DMS114 treated with DMSO at 0.1 percent for 48 hours (cell line): ENCODE measurements at regions not wholly inside any gene's neighbourhood (a gene's known extent, or its start where the extent isn't known, plus 50 kb on each side); places are given as distances from the start of the nearest gene placed in this dataset.
"Not testable (repeated sequence)": the region's sequence is repeated elsewhere in the genome, so short reads cannot be mapped to it uniquely, and the experiment has no call there.

Experiments
- DNase-seq: peaks from one replicate; lab custom pipeline; 2025; ENCODE audit not compliant: unreplicated experiment; lab: John Stamatoyannopoulos, UW

- no peak for DNase-seq
These were observed 189.1 kb upstream of the FAT3 start for GRCh38 chr11:92035488-92035887.

- DNase-seq: not testable (repeated sequence)
These were observed 197.5 kb upstream of the FAT3 start for GRCh38 chr11:92027136-92027535.

DNA sequence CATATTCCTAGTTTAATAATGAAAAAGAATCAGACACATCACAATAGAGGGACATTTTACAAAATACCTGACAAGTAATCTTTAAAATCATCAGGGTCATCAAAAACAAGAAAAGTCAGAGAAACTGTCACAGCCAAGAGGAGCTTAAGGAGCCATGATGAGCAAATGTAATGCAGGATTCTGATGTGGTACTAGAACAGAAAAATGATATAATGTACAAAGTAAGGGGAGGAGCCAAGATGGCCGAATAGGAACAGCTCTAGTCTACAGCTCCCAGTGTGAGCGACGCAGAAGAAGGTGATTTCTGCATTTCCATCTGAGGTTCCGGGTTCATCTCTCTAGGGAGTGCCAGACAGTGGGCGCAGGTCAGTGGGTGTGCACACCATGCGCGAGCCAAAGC is 198.0 kb upstream of the FAT3 start:
- DNase-seq: no peak

GRCh38 chr11:92024788-92025187 is 199.8 kb upstream of the FAT3 start:
- DNase-seq: no peak

- no peak for DNase-seq
These were observed 202.1 kb upstream of the FAT3 start for GRCh38 chr11:92022499-92022898.

GRCh38 chr11:92018332-92018731 is 206.3 kb upstream of the FAT3 start:
- no peak for DNase-seq

- no peak for DNase-seq
These were observed 216.4 kb upstream of the FAT3 start for GRCh38 chr11:92008249-92008648.

DNA sequence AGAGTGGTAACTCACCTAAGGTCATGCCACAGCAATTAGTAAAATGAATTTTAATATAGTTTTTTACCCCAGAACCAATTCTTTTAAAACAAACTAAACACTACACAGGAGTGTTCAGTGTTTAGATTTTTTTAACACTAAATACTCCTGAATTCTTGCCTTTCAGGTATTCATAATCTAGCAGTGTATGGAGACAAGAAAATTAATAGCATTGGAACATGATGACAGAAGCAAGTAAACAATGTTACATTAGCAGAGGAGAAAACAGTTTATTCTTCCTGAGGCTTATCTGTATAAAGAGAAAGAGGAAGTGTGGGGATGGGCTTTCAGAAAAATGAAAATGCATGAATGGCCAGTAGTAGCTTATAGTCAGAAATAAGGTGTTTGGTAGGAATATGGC is 222.1 kb upstream of the FAT3 start:
- DNase-seq: no peak

- DNase-seq: no peak
These were observed 226.1 kb upstream of the FAT3 start for GRCh38 chr11:91998481-91998880.

- no peak for DNase-seq
These were observed 227.4 kb upstream of the FAT3 start for GRCh38 chr11:91997226-91997625.

DNA sequence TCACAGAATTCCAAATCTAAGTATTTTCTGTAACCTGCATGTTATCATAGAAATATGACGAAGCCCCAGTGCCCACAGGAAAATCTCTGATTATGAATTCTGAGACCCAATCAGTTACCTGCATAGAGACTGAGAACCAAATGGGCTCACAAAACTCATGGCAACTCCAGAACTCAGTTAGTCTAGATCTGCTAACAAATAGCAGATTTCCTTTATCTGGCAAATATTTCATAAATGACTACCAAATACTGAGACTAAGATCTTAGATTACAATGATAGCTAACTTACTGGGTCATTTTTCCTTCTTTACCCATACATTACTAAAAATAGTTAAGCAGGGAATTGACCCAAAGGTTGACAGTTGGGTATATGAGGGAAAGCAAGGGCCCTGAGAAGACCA is 228.1 kb upstream of the FAT3 start:
- DNase-seq: no peak

DNA sequence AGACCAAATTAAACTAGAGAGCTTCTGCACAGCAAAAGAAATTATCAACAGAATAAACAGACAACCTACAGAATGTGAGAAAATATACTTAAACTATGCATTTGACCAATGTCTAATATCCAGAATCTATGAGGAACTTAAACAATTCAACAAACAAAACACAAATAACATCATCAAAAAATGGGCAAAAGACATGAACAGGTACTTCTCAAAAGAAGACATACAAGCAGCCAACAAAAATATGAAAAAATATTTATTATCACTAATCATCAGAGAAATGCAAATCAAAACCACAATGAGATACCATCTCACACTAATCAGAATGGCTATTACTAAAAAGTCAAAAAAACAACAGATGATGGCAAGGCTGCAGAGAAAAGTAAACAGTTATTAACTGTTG is 236.2 kb upstream of the FAT3 start:
- DNase-seq: not testable (repeated sequence)

GRCh38 chr11:91986218-91986617 is 238.4 kb upstream of the FAT3 start:
- no peak for DNase-seq

DNA sequence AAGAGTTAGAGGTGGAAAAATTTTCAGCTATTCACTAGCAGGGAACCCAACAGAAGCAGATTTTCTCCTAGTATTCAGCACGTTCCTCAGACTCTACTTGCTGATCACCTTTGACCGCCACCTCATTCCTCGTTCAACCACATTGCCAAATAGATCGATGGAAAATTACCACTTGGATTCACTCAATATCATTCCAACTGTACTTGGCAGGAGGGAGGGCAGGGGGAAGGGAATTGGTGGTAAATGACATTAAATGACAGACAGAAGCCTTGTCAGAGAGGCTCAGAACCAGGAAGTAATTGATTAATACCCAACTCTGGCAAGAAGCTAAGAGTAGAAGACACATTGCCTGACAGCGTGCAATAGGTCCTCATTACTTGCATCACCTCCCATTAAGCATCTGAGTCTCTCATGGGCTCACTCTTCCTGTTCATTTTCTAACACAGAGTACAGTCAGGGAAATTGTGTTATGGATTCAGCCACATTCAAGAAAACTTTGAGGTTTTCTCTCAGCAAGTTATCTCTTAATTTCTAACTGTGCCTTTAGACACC is 240.5 kb upstream of the FAT3 start:
- DNase-seq: no peak

DNA sequence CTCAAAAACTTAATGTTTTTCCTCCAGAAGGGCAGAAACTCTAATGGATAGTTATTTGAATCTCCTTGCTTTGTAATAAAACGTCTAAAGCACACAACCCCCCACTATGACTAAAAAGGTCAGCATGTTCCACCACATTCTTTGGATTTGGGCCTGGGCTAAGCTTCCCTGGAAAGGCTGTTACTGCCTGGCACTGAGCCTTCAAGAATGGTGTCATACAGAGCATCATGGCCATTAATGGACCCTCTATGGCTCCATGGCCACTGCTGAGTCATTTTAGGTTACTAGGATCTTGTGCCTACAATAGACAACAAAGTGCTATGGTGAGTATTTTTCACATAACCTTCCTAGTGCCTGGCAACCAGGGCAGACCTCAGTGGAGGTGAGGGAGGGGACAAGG is 242.6 kb upstream of the FAT3 start:
- no peak for DNase-seq

- no peak for DNase-seq
These were observed 244.8 kb upstream of the FAT3 start for GRCh38 chr11:91979775-91980174.

DNA sequence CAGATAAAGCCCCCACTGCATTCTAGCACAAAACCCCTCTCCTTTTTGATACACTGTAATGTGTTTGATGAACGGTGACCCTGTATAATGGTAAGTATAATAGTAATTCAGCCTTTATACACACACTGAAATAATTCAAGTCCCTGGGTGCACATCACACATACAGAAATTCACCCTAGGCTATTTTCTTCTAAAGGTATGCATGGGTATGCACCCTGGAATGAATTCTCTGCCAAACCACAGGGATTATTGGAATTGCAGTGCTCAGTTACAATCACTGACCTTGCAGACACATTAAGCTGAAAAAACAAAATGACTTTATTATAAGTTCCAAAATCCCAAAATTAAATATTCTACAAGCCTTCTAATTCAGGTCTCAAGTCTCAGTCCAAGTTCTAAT is 245.9 kb upstream of the FAT3 start:
- no peak for DNase-seq

DNA sequence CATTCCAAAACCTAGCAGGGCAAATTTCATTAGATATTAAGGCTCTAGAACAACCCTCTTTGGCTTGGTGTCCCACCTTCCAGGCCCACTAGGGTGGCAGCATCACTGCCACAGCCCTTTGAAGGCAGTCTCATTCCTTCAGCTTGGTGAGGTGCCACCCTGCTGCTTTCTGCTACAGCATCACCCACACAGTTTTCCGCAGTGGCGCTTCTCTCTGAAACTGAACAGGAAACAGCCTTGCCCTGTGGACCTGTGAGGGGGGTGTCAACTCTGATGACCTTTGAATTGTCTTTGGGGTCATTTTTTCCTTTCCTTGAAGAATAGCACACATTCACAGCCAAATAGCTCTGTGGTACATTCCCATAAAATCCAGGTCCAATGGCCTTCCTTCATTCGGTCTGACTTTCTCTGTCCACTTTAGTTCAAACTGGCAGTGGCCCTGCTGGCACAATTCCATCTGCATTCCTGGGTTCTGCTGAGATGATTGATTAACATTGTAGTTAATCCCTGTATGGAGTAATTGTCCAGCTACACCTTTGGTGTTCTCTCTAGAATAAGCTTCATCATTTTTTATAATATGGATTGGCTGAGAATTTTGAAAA is 251.9 kb upstream of the FAT3 start:
- no peak for DNase-seq

DNA sequence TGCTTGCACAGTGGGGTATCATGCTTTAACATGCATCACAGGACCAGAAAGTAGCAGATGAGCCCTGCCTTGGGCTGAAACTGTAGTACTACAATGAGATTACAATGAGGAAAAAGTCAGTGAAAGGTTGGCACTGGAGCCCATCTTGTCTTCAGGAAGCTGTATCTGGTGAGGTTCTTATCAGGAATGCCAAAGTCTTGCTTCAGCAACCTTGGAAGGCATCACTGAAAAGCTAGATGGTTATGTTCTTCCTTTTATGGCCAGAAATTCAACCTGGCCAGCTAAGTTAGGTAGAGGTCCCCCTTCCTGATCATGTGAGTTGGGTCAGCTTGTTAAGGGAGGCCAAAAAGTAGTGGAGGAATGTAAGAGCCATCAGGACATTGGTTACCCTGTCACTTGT is 254.0 kb upstream of the FAT3 start:
- no peak for DNase-seq

DNA sequence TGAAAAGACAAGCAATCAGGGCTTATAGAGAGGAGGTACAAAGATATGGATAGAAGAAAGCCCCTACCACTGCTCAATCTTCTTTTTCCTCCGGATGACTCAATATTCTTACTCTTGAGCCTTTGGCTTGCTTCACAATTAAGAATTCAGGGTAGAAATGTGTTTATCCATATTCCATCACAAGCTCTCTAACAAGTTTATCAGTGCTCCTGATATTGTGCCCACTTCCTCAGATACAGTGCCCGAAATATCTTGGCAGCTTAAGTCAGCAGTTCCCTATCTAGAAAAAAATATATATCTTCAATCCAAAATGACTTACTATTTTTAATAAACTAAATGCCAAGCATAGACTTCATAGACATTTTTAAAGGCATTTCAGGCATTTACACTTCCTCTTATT is 255.1 kb upstream of the FAT3 start:
- no peak for DNase-seq

- DNase-seq: no peak
These were observed 256.9 kb upstream of the FAT3 start for GRCh38 chr11:91967691-91968045.

DNA sequence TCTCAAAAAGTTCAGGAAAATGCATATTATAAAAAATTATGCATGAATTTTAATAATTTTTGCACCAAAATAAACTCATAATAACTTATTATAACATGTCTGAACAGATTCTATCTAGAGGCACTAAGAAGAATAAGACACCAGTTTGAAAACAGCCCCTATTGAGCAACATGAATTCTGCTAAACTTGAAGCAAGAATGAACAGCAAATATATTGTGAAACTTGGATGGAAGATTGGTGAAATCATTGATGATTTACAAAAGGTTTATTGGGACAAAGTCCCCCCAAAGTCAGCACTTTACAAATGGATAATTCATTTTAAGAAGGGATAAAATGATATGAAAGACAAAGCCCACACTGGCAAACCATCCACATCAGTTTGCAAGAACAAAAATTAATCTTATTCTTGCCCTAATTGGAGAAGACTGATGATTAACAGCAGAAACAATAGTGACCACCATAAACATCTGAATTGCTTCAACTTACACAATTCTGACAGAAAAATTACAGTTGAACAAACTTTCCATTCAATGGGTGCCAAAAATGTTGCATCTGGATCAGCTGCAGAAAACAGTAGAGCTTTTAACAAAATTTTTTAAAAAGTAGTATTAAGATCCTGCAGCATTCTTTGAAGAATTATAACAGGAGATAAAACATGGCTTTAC is 257.5 kb upstream of the FAT3 start:
- DNase-seq: no peak

DNA sequence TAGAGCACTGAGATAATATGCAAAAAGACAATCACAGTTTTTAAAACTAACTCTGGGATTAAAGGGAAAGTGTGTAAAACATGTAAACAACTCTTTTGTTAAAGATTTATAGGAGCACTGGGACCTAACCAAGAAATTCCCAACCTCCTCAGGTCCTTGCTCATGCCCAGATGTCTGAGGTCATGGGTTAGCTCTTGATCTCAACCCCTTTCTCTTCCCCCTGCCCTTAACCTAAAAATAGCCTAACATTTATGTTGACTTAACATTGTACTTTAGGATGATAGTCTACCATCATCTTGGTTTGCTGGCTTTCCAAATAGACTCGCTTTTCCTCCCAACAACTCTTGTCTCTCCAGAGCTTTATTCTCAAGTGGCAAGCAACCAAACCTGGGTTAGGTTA is 258.2 kb upstream of the FAT3 start:
- DNase-seq: no peak
